Stimulated activated CD4-positive, alpha-beta T cell treated with anti-CD3 and anti-CD28 coated beads, TNF-alpha, amount 100 ng/mL, for 48 hours (primary cell): ENCODE measurements at regions not wholly inside any gene's neighbourhood (a gene's known extent, or its start where the extent isn't known, plus 50 kb on each side); places are given as distances from the start of the nearest gene placed in this dataset.

Experiments used
- DNase-seq, 3 donors: peaks; one replicate each; pipeline ENCODE4 v3.0.0-alpha.2; 2020; ENCODE audit warnings: low read depth in 3 of 3

- no peak for DNase-seq
These were observed 369.5 kb downstream of the THBS2 start for GRCh38 chr6:168884050-168884645.

- DNase-seq: no peak
These were observed 370.1 kb downstream of the THBS2 start for GRCh38 chr6:168883410-168884049.

DNA sequence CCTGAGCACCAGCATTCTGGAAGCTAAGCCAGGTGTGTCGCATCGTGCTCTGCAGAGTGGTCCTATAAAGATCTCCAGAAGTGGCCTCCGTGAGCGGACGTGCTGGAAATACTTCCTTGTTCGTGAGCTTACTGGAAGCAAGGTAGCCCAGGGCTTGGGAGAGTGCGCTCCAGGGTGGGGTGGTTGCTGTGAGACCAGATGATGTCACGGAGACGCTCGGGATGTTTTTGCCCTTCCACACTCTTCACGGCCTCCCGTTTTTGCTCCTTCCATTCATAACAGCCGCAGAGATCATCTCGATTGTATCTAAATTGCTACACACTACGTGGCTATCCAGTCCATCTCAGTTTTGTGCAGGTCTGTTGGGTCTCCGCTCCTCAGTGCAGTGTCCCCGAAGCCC lies 373.4 kb downstream of the THBS2 start:
- no peak for DNase-seq

DNA sequence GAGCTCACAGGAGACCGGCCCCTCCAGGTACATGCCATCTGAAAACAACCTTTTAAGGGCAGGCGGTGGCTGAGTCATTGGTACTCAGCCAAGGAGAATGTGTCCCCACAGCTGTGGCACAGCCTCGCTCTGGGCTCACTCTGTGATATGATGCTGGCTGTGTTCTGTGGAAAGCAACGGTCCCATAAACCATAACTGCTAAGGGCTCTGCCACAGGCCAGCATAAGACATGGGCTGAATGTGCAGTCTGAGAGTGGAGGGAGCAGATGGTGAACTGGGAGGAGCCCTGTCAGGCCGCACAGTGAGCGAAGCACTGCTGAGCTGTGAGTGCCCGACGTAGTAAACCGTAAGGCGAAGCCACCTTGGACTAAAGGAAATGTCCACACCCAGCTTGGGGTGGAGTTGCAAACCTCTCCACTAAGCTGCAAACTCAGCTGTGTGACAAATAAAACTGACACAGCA lies 375.8 kb downstream of the THBS2 start:
- no peak for DNase-seq

- no peak for DNase-seq
These were observed 376.7 kb downstream of the THBS2 start for GRCh38 chr6:168876956-168877355.

GRCh38 chr6:168875811-168876576 lies 377.7 kb downstream of the THBS2 start:
- DNase-seq: no peak

DNA sequence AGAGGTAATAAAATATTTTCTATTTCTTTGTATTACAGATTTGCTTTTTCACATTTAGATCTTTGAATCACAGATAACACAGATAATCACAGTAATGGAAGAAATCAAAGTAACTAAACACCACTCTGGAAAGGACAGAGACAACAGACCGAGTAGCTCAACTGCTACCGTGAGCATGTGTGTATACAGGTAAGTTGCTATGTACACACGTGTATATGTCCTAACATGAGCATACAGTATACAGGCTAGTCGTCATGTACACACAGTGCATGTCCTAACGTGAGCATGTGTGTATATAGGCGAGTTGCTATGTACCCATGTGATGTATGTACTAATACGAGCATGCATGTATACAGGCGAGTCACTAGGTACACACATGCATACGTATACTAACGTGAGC lies 379.0 kb downstream of the THBS2 start:
- no peak for DNase-seq

DNA sequence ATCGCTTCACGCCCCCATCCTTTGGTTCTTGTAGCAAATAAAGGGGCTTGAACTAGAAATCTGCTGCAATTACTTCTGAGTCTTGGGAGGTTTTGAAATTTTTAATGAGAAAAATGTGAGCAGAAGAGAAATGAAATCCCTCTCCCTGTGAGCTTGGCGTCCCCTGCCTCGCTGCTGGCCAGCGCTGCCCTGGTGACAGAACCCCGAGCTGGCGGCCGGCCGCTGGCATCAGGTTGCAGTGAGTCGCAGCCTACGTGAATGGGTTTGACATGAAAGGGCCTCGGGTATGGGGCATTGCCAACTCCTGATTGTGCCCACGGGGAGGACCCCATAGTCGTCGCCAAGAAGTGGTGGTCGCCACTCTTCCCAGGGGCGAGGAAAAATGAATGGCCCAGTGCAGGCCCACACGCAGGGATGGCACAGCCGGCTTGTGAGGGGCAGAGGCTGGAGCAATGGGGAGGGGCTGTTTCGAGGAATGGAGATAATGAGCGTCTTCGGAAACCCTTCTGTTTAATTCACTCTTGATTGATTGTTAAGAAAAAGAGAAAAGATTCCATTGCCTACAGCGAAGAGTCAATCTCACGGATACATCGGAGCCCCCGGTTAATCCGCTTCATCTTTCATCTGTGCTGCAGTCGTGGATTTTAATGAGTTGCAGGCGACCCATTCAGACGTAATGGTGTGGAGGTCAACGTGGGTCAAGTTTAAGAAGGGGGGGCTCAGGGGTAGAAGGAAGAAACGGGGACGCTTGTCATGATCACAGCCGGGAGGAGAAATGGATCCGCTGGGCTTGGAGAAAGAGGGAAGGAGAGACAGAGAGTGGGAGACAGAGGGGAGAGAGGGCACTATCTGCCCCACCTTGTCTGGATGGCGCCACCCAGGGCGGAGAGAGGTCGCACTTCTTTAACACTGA lies 380.1 kb downstream of the THBS2 start:
- no peak for DNase-seq

DNA sequence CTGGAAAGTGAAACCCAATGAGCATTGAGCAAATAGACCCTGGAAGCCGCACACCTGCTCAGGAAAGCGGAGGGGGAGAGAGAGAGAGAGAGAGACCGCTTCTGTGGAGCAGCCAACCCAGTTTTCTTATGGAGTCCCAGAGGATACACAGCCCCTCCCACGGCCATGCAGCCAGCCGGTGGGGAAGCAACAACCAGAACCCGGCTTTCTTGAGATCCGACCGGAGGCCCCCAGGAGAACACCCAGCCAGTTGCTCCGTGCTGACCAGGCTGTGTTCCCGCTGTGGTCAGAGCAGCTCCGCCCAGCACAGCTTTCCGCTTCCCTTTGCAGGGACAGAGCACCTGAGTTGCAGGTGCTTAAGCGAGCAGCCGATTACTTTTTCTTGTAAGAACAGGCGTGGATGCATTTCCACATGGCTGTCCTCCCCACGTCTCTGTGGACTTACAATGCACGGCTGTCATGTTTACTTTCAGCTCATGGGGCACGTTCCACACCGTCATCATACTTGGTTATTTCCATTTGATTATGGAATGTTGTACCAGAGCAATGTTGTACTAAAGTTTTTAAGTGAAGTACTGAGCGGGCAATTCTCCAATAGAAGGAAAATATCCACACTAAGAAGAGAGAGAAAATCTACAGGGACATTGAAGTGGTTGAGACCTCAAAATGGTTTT lies 381.9 kb downstream of the THBS2 start:
- no peak for DNase-seq

- DNase-seq: no peak
These were observed 382.7 kb downstream of the THBS2 start for GRCh38 chr6:168870982-168871381.

DNA sequence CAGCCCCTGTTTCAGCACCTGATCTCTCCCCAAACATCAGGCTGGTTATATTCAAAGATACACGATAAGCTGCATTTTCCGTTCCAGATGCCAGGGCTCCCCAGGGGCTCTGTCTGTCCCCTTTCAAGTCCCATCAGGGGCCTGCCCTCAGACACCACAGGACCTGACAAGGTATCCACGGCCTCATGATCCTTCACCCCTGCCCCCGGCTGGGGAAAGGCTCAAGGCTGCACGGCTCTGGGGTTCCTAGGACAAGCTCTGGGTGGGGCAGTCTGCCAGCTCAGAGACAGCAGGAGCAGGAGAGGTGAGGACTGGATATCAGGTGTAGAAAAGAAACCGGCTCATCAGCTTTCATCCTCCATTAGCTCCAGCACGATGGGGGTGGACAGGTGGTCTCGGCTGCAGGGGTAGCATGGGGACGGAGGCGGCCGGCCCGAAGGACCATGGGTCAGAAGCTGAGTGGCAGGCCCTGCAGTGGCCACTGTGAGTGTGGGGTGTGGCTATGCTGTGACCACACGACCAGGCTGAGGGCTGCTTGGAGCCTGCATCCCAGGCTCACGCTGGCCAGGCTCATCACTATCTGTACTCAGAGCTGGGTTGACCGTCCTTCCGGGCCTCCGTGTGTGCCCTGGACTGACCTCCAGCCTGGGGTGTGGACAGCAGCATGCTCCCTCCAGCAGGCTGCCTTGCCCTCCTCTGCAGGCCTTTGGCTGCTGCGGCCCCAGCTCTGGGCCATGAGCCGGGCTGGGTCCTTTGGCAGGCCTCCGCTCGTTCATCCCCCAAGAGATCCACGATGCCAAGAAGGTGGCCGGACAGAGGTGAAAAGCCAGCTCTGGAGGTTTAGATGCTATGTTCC lies 386.2 kb downstream of the THBS2 start:
- no peak for DNase-seq

DNA sequence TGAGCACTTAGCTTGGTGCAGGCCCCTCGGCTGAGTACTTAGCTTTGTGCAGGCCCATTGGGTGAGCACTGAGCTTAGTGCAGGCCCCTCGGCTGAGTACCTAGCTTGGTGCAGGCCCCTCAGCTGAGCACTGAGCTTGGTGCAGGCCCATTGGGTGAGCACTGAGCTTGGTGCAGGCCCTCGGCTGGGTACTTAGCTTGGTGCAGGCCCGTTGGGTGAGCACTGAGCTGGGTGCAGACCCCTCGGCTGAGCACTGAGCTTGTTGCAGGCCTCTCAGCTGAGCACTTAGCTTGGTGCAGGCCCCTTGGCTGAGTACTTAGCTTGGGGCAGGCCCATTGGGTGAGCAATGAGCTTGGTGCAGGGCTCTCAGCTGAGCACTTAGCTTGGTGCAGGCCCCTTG lies 387.1 kb downstream of the THBS2 start:
- DNase-seq: no peak

GRCh38 chr6:168865522-168865921 lies 388.1 kb downstream of the THBS2 start:
- no peak for DNase-seq

DNA sequence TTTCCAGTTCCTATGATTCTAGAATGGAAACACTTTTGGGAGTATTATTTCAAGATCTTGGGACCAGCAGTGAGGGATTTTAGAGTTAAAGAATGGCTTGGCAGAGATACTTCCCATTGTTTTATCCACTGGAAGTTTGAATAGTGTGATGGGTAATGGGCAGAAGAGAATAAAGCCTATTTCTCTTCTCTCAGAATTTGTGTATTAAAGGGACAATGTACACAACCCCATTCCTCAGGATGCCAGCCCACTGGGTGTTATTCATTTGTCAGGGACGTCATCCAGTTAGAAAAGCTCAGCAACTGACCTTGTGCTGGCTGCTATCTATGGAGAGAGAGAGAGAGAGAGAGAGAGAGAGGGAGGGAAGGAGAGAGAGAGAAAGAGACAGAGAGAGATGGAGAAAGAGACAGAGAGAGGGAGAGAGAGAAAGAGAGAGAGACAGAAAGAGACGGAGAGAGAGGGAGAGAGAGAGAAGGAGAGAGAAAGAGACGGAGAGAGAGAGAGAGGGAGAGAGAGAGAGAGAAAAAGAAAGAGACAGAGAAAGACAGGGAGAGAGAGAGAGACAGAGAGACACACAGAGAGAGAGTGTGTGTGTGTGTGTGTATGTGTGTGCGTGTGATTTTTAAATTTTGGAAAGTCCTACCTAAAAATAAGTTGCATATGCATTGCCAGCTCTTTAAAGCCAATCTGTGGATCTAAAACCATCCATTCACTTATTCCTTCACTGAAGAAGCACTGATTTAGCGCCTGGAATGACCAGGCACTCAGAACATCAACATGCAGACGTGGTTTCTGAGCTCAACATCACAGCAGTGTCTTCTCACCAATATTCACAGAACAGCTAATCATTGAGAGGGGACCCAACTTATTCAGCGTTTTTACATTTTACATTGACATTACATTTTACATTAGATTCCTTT lies 388.8 kb downstream of the THBS2 start:
- DNase-seq: no peak

GRCh38 chr6:168863467-168863866 lies 390.2 kb downstream of the THBS2 start:
- DNase-seq: no peak

- no peak for DNase-seq
These were observed 391.2 kb downstream of the THBS2 start for GRCh38 chr6:168862346-168862980.

GRCh38 chr6:168860987-168861386 lies 392.7 kb downstream of the THBS2 start:
- DNase-seq: no peak

- DNase-seq: no peak
These were observed 393.3 kb downstream of the THBS2 start for GRCh38 chr6:168860341-168860740.

- DNase-seq: no peak
These were observed 394.7 kb downstream of the THBS2 start for GRCh38 chr6:168858926-168859325.
